H9 (cell line): ENCODE measurements at regions not wholly inside any gene's neighbourhood (a gene's known extent, or its start where the extent isn't known, plus 50 kb on each side); places are given as distances from the start of the nearest gene placed in this dataset.

Source experiments
- DNase-seq: peaks from one replicate; pipeline ENCODE4 v3.0.0-alpha.2; 2017
- H2AFZ ChIP-seq: one replicate; pipeline ENCODE4 v1.6.1; 2013; ENCODE audit warnings: mild to moderate bottlenecking, low read length, control low read depth, moderate library complexity
- H2AK5ac ChIP-seq: 2 replicates; pipeline ENCODE4 v1.6.1; 2013; ENCODE audit warnings: low read length, control low read depth, mixed read lengths; ENCODE audit not compliant: insufficient read length
- H2BK120ac ChIP-seq: one replicate; pipeline ENCODE4 v1.6.1; 2013; ENCODE audit warnings: low read depth, mild to moderate bottlenecking, low read length, control low read depth, inconsistent platforms; ENCODE audit not compliant: poor library complexity, severe bottlenecking
- H2BK12ac ChIP-seq: 2 replicates; pipeline ENCODE4 v1.6.1; 2013; ENCODE audit warnings: low read length, control low read depth, mixed read lengths, low read depth; ENCODE audit not compliant: insufficient read length
- H2BK15ac ChIP-seq: 2 replicates; pipeline ENCODE4 v1.6.1; 2013; ENCODE audit warnings: low read depth, low read length, control low read depth
- H2BK20ac ChIP-seq: one replicate; pipeline ENCODE4 v1.6.1; 2013; ENCODE audit warnings: low read depth, mild to moderate bottlenecking, low read length, control low read depth, inconsistent platforms; ENCODE audit not compliant: poor library complexity, severe bottlenecking
- H2BK5ac ChIP-seq: 2 replicates; pipeline ENCODE4 v1.6.1; 2013; ENCODE audit warnings: low read length, control low read depth, mixed read lengths; ENCODE audit not compliant: insufficient read length
- H3K14ac ChIP-seq: 2 replicates; pipeline ENCODE4 v1.6.1; 2013; ENCODE audit warnings: low read length, control low read depth; ENCODE audit not compliant: insufficient read depth
- H3K18ac ChIP-seq: 2 replicates; pipeline ENCODE4 v1.6.1; 2013; ENCODE audit warnings: low read depth, mild to moderate bottlenecking, mixed read lengths, low read length, control low read depth; ENCODE audit not compliant: insufficient read length
- H3K23ac ChIP-seq: 2 replicates; pipeline ENCODE4 v1.6.1; 2013; ENCODE audit warnings: low read length, control low read depth, mixed read lengths, low read depth; ENCODE audit not compliant: insufficient read length
- H3K23me2 ChIP-seq: 2 replicates; pipeline ENCODE4 v1.6.1; 2013; ENCODE audit warnings: low read depth, mild to moderate bottlenecking, mixed read lengths, low read length, control low read depth; ENCODE audit not compliant: insufficient read length, poor library complexity, severe bottlenecking
- H3K27ac ChIP-seq: 2 replicates; pipeline ENCODE4 v1.5.1; 2013; ENCODE audit warnings: low read length, control low read depth, mixed read lengths, low read depth; ENCODE audit not compliant: insufficient read length
- H3K27me3 ChIP-seq: 2 replicates; pipeline ENCODE4 v1.6.1; 2013; ENCODE audit warnings: low read length, control low read depth, inconsistent platforms; ENCODE audit not compliant: insufficient read depth
- H3K4ac ChIP-seq: 2 replicates; pipeline ENCODE4 v1.6.1; 2013; ENCODE audit warnings: low read depth, mild to moderate bottlenecking, control low read depth, inconsistent platforms, low read length, moderate library complexity
- H3K4me1 ChIP-seq: 2 replicates; pipeline ENCODE4 v1.6.1; 2013; ENCODE audit warnings: low read length, control low read depth, inconsistent platforms; ENCODE audit not compliant: insufficient read depth
- H3K4me2 ChIP-seq: 2 replicates; pipeline ENCODE4 v1.6.1; 2013; ENCODE audit warnings: low read length, control low read depth, mixed read lengths; ENCODE audit not compliant: insufficient read length, insufficient read depth
- H3K56ac ChIP-seq: 2 replicates; pipeline ENCODE4 v1.6.1; 2013; ENCODE audit warnings: low read depth, mild to moderate bottlenecking, mixed read lengths, low read length, control low read depth; ENCODE audit not compliant: insufficient read length
- H3K79me1 ChIP-seq: 2 replicates; pipeline ENCODE4 v1.6.1; 2013; ENCODE audit warnings: low read depth, mild to moderate bottlenecking, moderate library complexity, low read length, control low read depth, inconsistent platforms; ENCODE audit not compliant: insufficient read depth, poor library complexity, severe bottlenecking
- H3K79me2 ChIP-seq: 2 replicates; pipeline ENCODE4 v1.6.1; 2013; ENCODE audit warnings: low read length, control low read depth, inconsistent platforms; ENCODE audit not compliant: insufficient read depth
- H3K9ac ChIP-seq: 2 replicates; pipeline ENCODE4 v1.6.1; 2013; ENCODE audit warnings: low read length, control low read depth, mixed read lengths; ENCODE audit not compliant: insufficient read length; ENCODE audit errors: extremely low read depth
- H3K9me3 ChIP-seq: one replicate; pipeline ENCODE4 v1.6.1; 2013; ENCODE audit warnings: low read depth, low read length, inconsistent platforms; ENCODE audit not compliant: control insufficient read depth
- H3T11ph ChIP-seq: one replicate; pipeline ENCODE4 v1.6.1; 2013; ENCODE audit warnings: mild to moderate bottlenecking, low read length, control low read depth, inconsistent platforms
- H4K20me1 ChIP-seq: one replicate; pipeline ENCODE4 v1.6.1; 2013; ENCODE audit not compliant: control insufficient read depth, insufficient read length, insufficient read depth
- H4K5ac ChIP-seq: 2 replicates; pipeline ENCODE4 v1.6.1; 2013; ENCODE audit warnings: low read depth, mild to moderate bottlenecking, mixed read lengths, low read length, control low read depth; ENCODE audit not compliant: insufficient read length
- H4K8ac ChIP-seq: replicated peaks from 2 replicates; pipeline ENCODE4 v1.6.1; 2013; ENCODE audit warnings: low read length, control low read depth, mixed read lengths, low read depth; ENCODE audit not compliant: insufficient read length
- H4K91ac ChIP-seq: 2 replicates; pipeline ENCODE4 v1.6.1; 2013; ENCODE audit warnings: low read depth, mild to moderate bottlenecking, moderate library complexity, mixed read lengths, low read length, control low read depth; ENCODE audit not compliant: insufficient read length
- H3K27ac Mint-ChIP-seq, 3 experiments: 2 replicates in 2 of 3; 3 replicates in 1 of 3; pipeline ENCODE4 v1.8.0; 2020 to 2021; ENCODE audit warnings: mixed read lengths in 3 of 3, mild to moderate bottlenecking in 1 of 3, moderate library complexity in 1 of 3
- H3K27me3 Mint-ChIP-seq: 2 replicates; pipeline ENCODE4 v1.8.0; 2021; ENCODE audit warnings: low read depth, mild to moderate bottlenecking, moderate library complexity, mixed read lengths
- H3K36me3 Mint-ChIP-seq, 3 experiments: 2 replicates in 2 of 3; 3 replicates in 1 of 3; pipeline ENCODE4 v1.8.0; 2020 to 2021; ENCODE audit warnings: low read depth in 3 of 3, mixed read lengths in 3 of 3; ENCODE audit not compliant: insufficient read depth in 1 of 3
- H3K4me1 Mint-ChIP-seq, 2 experiments: 2 replicates each; pipeline ENCODE4 v1.8.0; 2020; ENCODE audit warnings: mixed read lengths in 2 of 2
- H3K4me3 Mint-ChIP-seq, 2 experiments: 2 replicates in 1 of 2; 3 replicates in 1 of 2; pipeline ENCODE4 v1.8.0; 2020 to 2021; ENCODE audit warnings: mild to moderate bottlenecking in 2 of 2, mixed read lengths in 2 of 2, moderate library complexity in 1 of 2
- H3K9me3 Mint-ChIP-seq, 2 experiments: 2 replicates in 1 of 2; 3 replicates in 1 of 2; pipeline ENCODE4 v1.8.0; 2020; ENCODE audit warnings: mild to moderate bottlenecking in 2 of 2, mixed read lengths in 2 of 2, moderate library complexity in 1 of 2
- CTCF ChIP-seq: fragments of 200-600 bp; sonication (generic); conservative IDR thresholded peaks from 3 replicates; pipeline ENCODE4 v1.8.0; 2021; ENCODE audit warnings: antibody characterized with exemption, mild to moderate bottlenecking
- WGBS: extraction: QIAGEN DNeasy Blood & Tissue Kit; methylation state at CpG from one replicate; pipeline ENCODE4 v1.1.7; 2013; ENCODE audit warnings: missing lambda C conversion rate, low lambda C conversion rate, mixed read lengths; ENCODE audit not compliant: insufficient read length; ENCODE audit errors: extremely low coverage; 5-methylcytosine and 5-hydroxymethylcytosine counted together

GRCh38 chr12:103085541-103085940, 128.1 kb downstream of the ASCL1 start:
- Histone ChIP-seq H3K4ac (no peak overlapping the region), H2BK12ac (no peak overlapping the region), H3K27me3 (no peaks in the 10 kb centered on the region), H3T11ph (no peak overlapping the region), H3K27ac (no peak overlapping the region), H3K18ac (no peak overlapping the region), H3K14ac (no peak overlapping the region), H3K79me1 (no peaks in the 10 kb centered on the region), H3K56ac (no peak overlapping the region), H3K79me2 (no peaks in the 10 kb centered on the region), H4K8ac (no peak overlapping the region), H3K4me2 (no peak overlapping the region), H2BK20ac (no peak overlapping the region), H4K5ac (no peak overlapping the region), H2AFZ (no peak overlapping the region), H2BK120ac (no peak overlapping the region), H3K23ac (no peak overlapping the region), H2BK15ac (no peak overlapping the region), H3K9ac (no peak overlapping the region), H4K20me1 (no peaks in the 10 kb centered on the region), H3K9me3 (no peaks in the 10 kb centered on the region), H2AK5ac (no peak overlapping the region), H2BK5ac (no peak overlapping the region), H4K91ac (no peak overlapping the region), H3K4me1 (no peaks in the 10 kb centered on the region), H3K23me2 (no peaks in the 10 kb centered on the region)
- DNase-seq = no peak
- no peaks in the 10 kb centered on the region for H3K36me3 Mint-ChIP-seq
- no peaks in the 10 kb centered on the region for H3K9me3 Mint-ChIP-seq
- WGBS = no CpG with 5 or more reads among the region's 5 CpGs
- H3K4me1 Mint-ChIP-seq = peaks cover 24 to 34% of the 10 kb centered on the region in 2 experiments
- H3K27me3 Mint-ChIP-seq = no peaks in the 10 kb centered on the region
- TF ChIP-seq CTCF = no peak
- peak overlapping the region in 1 of 3 experiments; percentile 80; a peak in 2 of 7 replicates for H3K27ac Mint-ChIP-seq
- H3K4me3 Mint-ChIP-seq = no peak overlapping the region
